Lower lobe of right lung (tissue), 2 donors: ENCODE measurements at regions not wholly inside any gene's neighbourhood (a gene's known extent, or its start where the extent isn't known, plus 50 kb on each side); places are given as distances from the start of the nearest gene placed in this dataset.
"Not testable (repeated sequence)": the region's sequence is repeated elsewhere in the genome, so short reads cannot be mapped to it uniquely, and the experiment has no call there.

Experiments used
- ATAC-seq, 2 donors: fragments of 200-7000 bp; cut with Tn5 transposase; one replicate each; pipeline ENCODE4 v1.9.1; 2020 to 2022; ENCODE audit warnings: mild to moderate bottlenecking in 2 of 2, moderate library complexity in 2 of 2
- DNase-seq: peaks from one replicate; pipeline ENCODE4 v3.0.0-alpha.2; 2020
- H3K27ac ChIP-seq: fragments of 200-600 bp; one replicate; pipeline ENCODE4 v1.8.0; 2022
- H3K27me3 ChIP-seq: fragments of 200-600 bp; one replicate; pipeline ENCODE4 v1.8.0; 2022; ENCODE audit warnings: low read depth
- H3K36me3 ChIP-seq: fragments of 200-600 bp; one replicate; pipeline ENCODE4 v1.8.0; 2022; ENCODE audit warnings: mild to moderate bottlenecking
- H3K4me1 ChIP-seq: fragments of 200-600 bp; one replicate; pipeline ENCODE4 v1.8.0; 2022
- H3K4me3 ChIP-seq: fragments of 200-600 bp; one replicate; pipeline ENCODE4 v1.8.0; 2022; ENCODE audit warnings: mild to moderate bottlenecking
- H3K9me3 ChIP-seq: fragments of 200-600 bp; one replicate; pipeline ENCODE4 v1.8.0; 2022
- intact Hi-C: fragments of 100-400 bp; cut with DNase I; formaldehyde crosslinking; loops from one replicate; pipeline ENCODE4 v1.11.0; 2022
- TF ChIP-seq, protein P1 (sequence below): fragments of 200-600 bp; IDR thresholded peaks from one replicate; pipeline ENCODE4 v1.8.0; 2022; ENCODE audit warnings: antibody characterized with exemption, mild to moderate bottlenecking
- donor health status: DM: no; HTN: yes; CAD: no; lungs with severe emphysema.

GRCh38 chr14:80047761-80048160 lies 163.5 kb downstream of the DIO2 start:
- Histone ChIP-seq H3K36me3 (no peaks in the 10 kb centered on the region), H3K27me3 (no peaks in the 10 kb centered on the region), H3K4me3 (no peak overlapping the region), H3K4me1 (no peaks in the 10 kb centered on the region), H3K27ac (no peak overlapping the region), H3K9me3 (no peaks in the 10 kb centered on the region)
- intact Hi-C loops: no loop called here
- DNase-seq (no peak), ATAC-seq (no peak)
- TF ChIP-seq, protein P1, sequence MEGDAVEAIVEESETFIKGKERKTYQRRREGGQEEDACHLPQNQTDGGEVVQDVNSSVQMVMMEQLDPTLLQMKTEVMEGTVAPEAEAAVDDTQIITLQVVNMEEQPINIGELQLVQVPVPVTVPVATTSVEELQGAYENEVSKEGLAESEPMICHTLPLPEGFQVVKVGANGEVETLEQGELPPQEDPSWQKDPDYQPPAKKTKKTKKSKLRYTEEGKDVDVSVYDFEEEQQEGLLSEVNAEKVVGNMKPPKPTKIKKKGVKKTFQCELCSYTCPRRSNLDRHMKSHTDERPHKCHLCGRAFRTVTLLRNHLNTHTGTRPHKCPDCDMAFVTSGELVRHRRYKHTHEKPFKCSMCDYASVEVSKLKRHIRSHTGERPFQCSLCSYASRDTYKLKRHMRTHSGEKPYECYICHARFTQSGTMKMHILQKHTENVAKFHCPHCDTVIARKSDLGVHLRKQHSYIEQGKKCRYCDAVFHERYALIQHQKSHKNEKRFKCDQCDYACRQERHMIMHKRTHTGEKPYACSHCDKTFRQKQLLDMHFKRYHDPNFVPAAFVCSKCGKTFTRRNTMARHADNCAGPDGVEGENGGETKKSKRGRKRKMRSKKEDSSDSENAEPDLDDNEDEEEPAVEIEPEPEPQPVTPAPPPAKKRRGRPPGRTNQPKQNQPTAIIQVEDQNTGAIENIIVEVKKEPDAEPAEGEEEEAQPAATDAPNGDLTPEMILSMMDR: no peak

DNA sequence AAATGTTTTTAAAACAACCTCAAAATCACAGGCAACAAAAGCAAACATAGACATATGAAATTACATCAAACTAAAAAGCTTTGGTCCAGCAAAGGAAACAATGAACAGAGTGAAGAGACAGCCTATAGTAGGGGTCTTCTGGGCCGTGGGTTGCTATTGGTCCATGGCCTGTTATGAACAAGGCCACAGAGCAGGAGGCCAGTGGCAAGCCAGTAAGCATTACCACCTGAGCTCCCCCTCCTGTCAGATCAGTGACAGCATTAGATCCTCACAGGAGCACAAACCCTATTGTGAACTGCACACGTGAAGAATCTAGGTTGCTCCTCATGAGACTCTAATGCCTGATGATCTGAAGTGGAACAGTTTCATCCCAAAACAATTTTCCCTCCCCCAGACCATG lies 174.0 kb downstream of the DIO2 start:
- TF ChIP-seq, protein P1: no peak
- Histone ChIP-seq H3K27me3 (no peaks in the 10 kb centered on the region), H3K9me3 (no peaks in the 10 kb centered on the region), H3K4me3 (no peak overlapping the region), H3K4me1 (no peaks in the 10 kb centered on the region), H3K36me3 (no peaks in the 10 kb centered on the region), H3K27ac (no peak overlapping the region)
- ATAC-seq: no peak
- intact Hi-C loops: no loop called here
- no peak for DNase-seq

GRCh38 chr14:80024417-80024816 lies 186.9 kb downstream of the DIO2 start:
- Histone ChIP-seq H3K36me3 (no peaks in the 10 kb centered on the region), H3K27me3 (no peaks in the 10 kb centered on the region), H3K27ac (no peak overlapping the region), H3K4me1 (no peaks in the 10 kb centered on the region), H3K4me3 (no peak overlapping the region), H3K9me3 (no peaks in the 10 kb centered on the region)
- TF ChIP-seq, protein P1: no peak
- intact Hi-C loops: no loop called here
- ATAC-seq (no peak), DNase-seq (no peak)

- DNase-seq, H3K36me3 ChIP-seq, H3K27me3 ChIP-seq, H3K27ac ChIP-seq, H3K4me1 ChIP-seq, intact Hi-C loops, ATAC-seq, H3K9me3 ChIP-seq, H3K4me3 ChIP-seq: not testable (repeated sequence)
Observed at GRCh38 chr14:80018476-80018875, 192.8 kb downstream of the DIO2 start.

GRCh38 chr14:80017795-80018194 lies 193.5 kb downstream of the DIO2 start:
- H3K36me3 ChIP-seq: no peaks in the 10 kb centered on the region
- ATAC-seq (no peak), DNase-seq (no peak)
- no peaks in the 10 kb centered on the region for H3K4me1 ChIP-seq
- intact Hi-C loops: no loop called here
- H3K9me3 ChIP-seq: no peaks in the 10 kb centered on the region
- no peak overlapping the region for H3K4me3 ChIP-seq
- TF ChIP-seq, protein P1: no peak
- H3K27me3 ChIP-seq: no peaks in the 10 kb centered on the region
- H3K27ac ChIP-seq: no peak overlapping the region

GRCh38 chr14:80010245-80010644 lies 201.1 kb downstream of the DIO2 start:
- ATAC-seq, H3K4me1 ChIP-seq, intact Hi-C loops, H3K27me3 ChIP-seq, H3K27ac ChIP-seq, H3K9me3 ChIP-seq, H3K4me3 ChIP-seq, H3K36me3 ChIP-seq, DNase-seq: not testable (repeated sequence)

DNA sequence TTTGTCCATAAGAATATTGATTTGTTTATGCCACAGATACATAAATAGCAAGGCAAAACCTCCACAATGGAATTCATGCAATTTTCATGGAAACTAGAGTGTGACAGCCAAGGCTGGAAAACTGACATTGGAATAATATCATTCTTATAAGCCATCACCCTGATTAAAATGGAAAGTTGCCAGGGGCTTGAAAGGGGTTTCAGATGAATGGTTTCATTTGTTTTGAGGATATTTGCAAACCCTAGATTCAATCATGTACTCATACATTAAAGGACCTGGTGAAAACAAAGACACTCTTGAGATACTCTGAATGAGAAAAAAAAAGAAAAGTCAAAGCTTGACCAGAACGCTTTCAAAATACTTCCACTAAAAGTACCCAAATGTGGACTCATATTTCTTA lies 205.7 kb downstream of the DIO2 start:
- H3K9me3 ChIP-seq: no peaks in the 10 kb centered on the region
- ATAC-seq (no peak), DNase-seq (no peak)
- intact Hi-C loops: no loop called here
- H3K27me3 ChIP-seq: no peaks in the 10 kb centered on the region
- no peaks in the 10 kb centered on the region for H3K36me3 ChIP-seq
- H3K4me3 ChIP-seq: no peak overlapping the region
- TF ChIP-seq, protein P1: no peak
- H3K4me1 ChIP-seq: no peaks in the 10 kb centered on the region
- H3K27ac ChIP-seq: no peak overlapping the region
